ENCODE measurements at regions not wholly inside any gene's neighbourhood (a gene's known extent, or its start where the extent isn't known, plus 50 kb on each side); places are given as distances from the start of the nearest gene placed in this dataset.

GRCh38 chr12:112656141-112656540, 135.4 kb upstream of the RPH3A start:
- H3K4me3 ChIP-seq: no peak overlapping the region
- no peaks in the 10 kb centered on the region for H3K27me3 ChIP-seq
- WGBS, 2 donors (ENCODE audit: low coverage in 1 of 2): 47 to 92% methylated on average over 3 of the region's 3 CpGs
- DNase-seq: no peak
- H3K4me1 ChIP-seq: no peaks in the 10 kb centered on the region
- no peaks in the 10 kb centered on the region for H3K36me3 ChIP-seq
- in situ Hi-C loops (cut with MboI; ENCODE audit: low pct_ligation_motif_present in 1 of 4, low pct_unique_long_range_greater_than_20kb in 1 of 4, low sequenced_read_pairs in 3 of 4): no loop called here
- no peak for TF ChIP-seq POLR2AphosphoS5 (IDR thresholded peaks at IDR 0.05)
- TF ChIP-seq, protein P1, sequence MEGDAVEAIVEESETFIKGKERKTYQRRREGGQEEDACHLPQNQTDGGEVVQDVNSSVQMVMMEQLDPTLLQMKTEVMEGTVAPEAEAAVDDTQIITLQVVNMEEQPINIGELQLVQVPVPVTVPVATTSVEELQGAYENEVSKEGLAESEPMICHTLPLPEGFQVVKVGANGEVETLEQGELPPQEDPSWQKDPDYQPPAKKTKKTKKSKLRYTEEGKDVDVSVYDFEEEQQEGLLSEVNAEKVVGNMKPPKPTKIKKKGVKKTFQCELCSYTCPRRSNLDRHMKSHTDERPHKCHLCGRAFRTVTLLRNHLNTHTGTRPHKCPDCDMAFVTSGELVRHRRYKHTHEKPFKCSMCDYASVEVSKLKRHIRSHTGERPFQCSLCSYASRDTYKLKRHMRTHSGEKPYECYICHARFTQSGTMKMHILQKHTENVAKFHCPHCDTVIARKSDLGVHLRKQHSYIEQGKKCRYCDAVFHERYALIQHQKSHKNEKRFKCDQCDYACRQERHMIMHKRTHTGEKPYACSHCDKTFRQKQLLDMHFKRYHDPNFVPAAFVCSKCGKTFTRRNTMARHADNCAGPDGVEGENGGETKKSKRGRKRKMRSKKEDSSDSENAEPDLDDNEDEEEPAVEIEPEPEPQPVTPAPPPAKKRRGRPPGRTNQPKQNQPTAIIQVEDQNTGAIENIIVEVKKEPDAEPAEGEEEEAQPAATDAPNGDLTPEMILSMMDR (IDR thresholded peaks at IDR 0.05): no peak
- TF ChIP-seq EP300 (IDR thresholded peaks at IDR 0.05; ENCODE audit: low read depth): no peak
- TF ChIP-seq POLR2A (IDR thresholded peaks at IDR 0.05): no peak
- no peak overlapping the region for H3K27ac ChIP-seq
- intact Hi-C loops (cut with DNase I; ENCODE audit: low total_unique reads): no loop called here
- no peaks in the 10 kb centered on the region for H3K9me3 ChIP-seq

DNA sequence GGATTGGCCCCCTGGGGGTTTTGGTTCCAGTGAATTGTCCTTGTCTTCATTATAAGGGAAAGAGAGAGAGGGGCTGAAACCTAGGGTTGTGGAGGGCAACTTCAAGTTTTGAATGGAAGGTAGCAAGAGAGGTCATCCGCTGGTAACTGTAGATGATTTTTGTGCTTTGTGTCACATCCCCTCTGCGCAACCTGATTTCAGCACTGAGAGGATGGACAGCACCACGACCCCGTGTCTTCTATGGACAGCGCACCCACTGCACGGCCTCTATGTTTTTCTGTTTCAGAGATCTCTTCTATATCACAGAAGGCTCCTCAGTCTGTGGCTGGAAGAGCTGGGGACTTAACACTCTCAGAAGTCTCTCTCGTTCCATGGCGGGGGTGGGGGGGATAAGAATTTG, 127.0 kb upstream of the RPH3A start:
- in situ Hi-C loops (cut with MboI; ENCODE audit: low pct_ligation_motif_present in 1 of 4, low pct_unique_long_range_greater_than_20kb in 1 of 4, low sequenced_read_pairs in 3 of 4) (no loop called here), intact Hi-C loops (cut with DNase I; ENCODE audit: low total_unique reads) (no loop called here)
- TF ChIP-seq POLR2AphosphoS5 (IDR thresholded peaks at IDR 0.05) (no peak), EP300 (IDR thresholded peaks at IDR 0.05; ENCODE audit: low read depth) (no peak), POLR2A (IDR thresholded peaks at IDR 0.05) (no peak)
- TF ChIP-seq, protein P1 (IDR thresholded peaks at IDR 0.05): no peak
- H3K27me3 ChIP-seq: peaks cover 11% of the 10 kb centered on the region
- DNase-seq: no peak
- H3K4me1 ChIP-seq: no peaks in the 10 kb centered on the region
- H3K4me3 ChIP-seq: no peak overlapping the region
- no peak overlapping the region for H3K27ac ChIP-seq
- WGBS, 2 donors (ENCODE audit: low coverage in 1 of 2): 55% methylated on average over 8 of the region's 8 CpGs; no CpG with 5 or more reads in 1 of the 2 donors
- H3K36me3 ChIP-seq: no peaks in the 10 kb centered on the region
- H3K9me3 ChIP-seq: no peaks in the 10 kb centered on the region

- Histone ChIP-seq H3K36me3 (no peaks in the 10 kb centered on the region), H3K27me3 (peaks cover 11% of the 10 kb centered on the region), H3K9me3 (no peaks in the 10 kb centered on the region), H3K27ac (no peak overlapping the region), H3K4me3 (no peak overlapping the region), H3K4me1 (no peaks in the 10 kb centered on the region)
- in situ Hi-C loops (cut with MboI; ENCODE audit: low pct_ligation_motif_present in 1 of 4, low pct_unique_long_range_greater_than_20kb in 1 of 4, low sequenced_read_pairs in 3 of 4): no loop called here
- no peak for TF ChIP-seq POLR2AphosphoS5 (IDR thresholded peaks at IDR 0.05)
- no peak for TF ChIP-seq EP300 (IDR thresholded peaks at IDR 0.05; ENCODE audit: low read depth)
- TF ChIP-seq, protein P1 (IDR thresholded peaks at IDR 0.05): no peak
- no peak for TF ChIP-seq POLR2A (IDR thresholded peaks at IDR 0.05)
- no peak for DNase-seq
- intact Hi-C loops (cut with DNase I; ENCODE audit: low total_unique reads): no loop called here
- WGBS, 2 donors (ENCODE audit: low coverage in 1 of 2): 20 to 57% methylated on average over 1 to 2 of the region's 2 CpGs
Measured at GRCh38 chr12:112665958-112666357, 125.6 kb upstream of the RPH3A start.

DNA sequence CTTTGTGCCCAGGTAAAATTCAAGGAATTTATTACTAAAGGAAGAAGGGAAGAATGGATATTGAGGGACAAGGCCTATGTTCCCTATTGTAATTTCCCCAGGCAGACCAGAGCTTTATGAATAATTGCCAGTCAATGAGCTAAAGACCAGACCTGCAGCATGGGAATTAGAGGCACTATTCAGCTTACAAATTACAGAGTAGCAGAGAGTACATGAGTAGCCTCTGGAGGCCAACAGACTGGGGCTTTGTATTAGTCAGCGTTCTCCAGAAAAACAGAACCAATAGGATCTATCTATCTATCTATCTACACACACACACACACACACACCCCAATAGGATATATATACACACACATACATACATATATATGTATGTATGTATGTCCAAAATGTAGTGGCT, 120.0 kb upstream of the RPH3A start:
- intact Hi-C loops (cut with DNase I; ENCODE audit: low total_unique reads) (no loop called here), in situ Hi-C loops (cut with MboI; ENCODE audit: low pct_ligation_motif_present in 1 of 4, low pct_unique_long_range_greater_than_20kb in 1 of 4, low sequenced_read_pairs in 3 of 4) (no loop called here)
- Histone ChIP-seq H3K4me3 (no peak overlapping the region), H3K27me3 (peaks cover 10% of the 10 kb centered on the region), H3K27ac (no peak overlapping the region), H3K9me3 (no peaks in the 10 kb centered on the region), H3K36me3 (no peaks in the 10 kb centered on the region), H3K4me1 (no peaks in the 10 kb centered on the region)
- no peak for TF ChIP-seq POLR2A (IDR thresholded peaks at IDR 0.05)
- no peak for TF ChIP-seq EP300 (IDR thresholded peaks at IDR 0.05; ENCODE audit: low read depth)
- TF ChIP-seq POLR2AphosphoS5 (IDR thresholded peaks at IDR 0.05): no peak
- TF ChIP-seq, protein P1 (IDR thresholded peaks at IDR 0.05): no peak
- 87% methylated on average over 1 of the region's 1 CpG; no CpG with 5 or more reads in 1 of the 2 donors for WGBS, 2 donors (ENCODE audit: low coverage in 1 of 2)
- no peak for DNase-seq
